ENCODE measurements at regions not wholly inside any gene's neighbourhood (a gene's known extent, or its start where the extent isn't known, plus 50 kb on each side); places are given as distances from the start of the nearest gene placed in this dataset.

DNA sequence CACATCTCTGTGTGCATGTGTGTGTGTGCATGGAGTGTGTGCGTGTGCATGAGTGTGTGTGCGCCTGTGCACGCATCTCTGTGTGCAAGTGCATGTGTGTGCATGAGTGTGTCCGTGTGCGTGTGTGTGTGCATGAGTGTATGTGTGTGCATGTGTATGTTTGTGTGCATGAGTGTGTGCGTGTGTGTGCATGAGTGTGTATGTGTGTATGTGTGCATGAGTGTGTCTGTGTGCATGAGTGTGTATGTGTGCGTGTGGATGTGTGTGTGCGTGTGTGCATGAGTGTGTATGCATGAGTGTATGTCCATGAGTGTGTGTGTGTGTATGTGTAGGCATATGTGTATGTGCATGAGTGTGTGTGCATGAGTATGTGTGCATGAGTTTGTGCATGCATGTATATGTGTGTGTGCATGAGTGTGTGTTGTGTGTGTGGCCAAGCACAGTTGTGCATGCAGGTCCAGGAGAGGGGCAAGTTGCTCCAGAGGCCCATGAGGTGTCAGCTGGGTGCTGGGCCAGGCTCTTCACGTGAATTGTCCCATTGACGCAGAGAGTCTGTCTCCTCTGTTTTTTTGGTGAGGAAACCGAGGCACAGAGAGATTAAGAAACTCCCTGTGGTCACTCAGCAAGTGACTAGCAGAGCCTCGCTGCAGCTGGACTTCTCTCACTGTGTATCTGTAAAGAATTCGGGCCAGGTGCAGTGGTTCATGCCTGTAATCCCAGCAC lies 75.5 kb downstream of the ASB1 start:
- in situ Hi-C loops (cut with HindIII; ENCODE audit: low sequenced_read_pairs): no loop called here
- no peak overlapping the region for H3K4me3 ChIP-seq (ENCODE audit: low read depth, low read length)
- TF ChIP-seq, protein P1, sequence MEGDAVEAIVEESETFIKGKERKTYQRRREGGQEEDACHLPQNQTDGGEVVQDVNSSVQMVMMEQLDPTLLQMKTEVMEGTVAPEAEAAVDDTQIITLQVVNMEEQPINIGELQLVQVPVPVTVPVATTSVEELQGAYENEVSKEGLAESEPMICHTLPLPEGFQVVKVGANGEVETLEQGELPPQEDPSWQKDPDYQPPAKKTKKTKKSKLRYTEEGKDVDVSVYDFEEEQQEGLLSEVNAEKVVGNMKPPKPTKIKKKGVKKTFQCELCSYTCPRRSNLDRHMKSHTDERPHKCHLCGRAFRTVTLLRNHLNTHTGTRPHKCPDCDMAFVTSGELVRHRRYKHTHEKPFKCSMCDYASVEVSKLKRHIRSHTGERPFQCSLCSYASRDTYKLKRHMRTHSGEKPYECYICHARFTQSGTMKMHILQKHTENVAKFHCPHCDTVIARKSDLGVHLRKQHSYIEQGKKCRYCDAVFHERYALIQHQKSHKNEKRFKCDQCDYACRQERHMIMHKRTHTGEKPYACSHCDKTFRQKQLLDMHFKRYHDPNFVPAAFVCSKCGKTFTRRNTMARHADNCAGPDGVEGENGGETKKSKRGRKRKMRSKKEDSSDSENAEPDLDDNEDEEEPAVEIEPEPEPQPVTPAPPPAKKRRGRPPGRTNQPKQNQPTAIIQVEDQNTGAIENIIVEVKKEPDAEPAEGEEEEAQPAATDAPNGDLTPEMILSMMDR (IDR thresholded peaks at IDR 0.05; ENCODE audit: low read depth, low read length): no peak
- DNase-seq (ENCODE audit: low read depth, low spot score): no peak

DNA sequence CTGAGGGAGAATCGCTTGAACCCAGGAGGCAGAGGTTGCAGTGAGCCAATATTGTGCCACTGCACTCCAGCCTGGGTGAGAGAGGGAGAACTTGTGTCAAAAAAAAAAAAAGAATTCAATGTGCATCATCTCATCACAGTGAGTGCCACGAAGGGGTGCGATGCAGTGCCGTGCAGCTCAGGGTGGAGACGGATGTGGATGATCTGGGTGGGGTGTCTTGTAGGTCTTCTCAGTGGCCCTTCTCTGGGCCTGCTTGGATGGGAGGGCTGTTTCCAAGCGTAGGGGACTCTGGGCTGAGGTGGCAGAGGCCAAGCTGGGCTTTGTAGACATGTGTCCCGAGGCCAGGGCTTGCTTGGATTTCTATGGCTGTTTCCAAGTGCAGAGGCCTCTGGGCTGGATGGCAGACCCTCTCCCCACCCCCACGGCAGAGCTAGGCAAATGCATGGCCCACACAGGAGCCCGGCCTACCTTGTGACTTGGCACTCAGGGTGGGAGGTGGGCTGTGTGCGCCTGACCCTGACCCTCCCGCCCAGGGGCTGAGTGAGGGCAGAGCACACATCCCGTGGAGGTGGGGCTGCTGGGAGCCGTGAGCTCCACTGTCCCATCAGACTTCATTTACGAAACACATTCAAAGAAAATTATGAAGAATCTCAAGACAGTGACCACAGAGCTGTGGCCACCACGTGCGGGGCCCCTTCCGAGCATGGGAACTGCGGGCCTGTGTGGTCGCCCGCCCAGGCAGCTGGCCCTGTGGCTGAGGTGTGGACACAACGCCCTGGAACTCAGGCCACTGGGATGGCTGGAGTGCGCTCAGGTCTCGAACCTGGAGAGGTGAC lies 76.4 kb downstream of the ASB1 start:
- in situ Hi-C loops (cut with HindIII; ENCODE audit: low sequenced_read_pairs): no loop called here
- no peak overlapping the region for H3K4me3 ChIP-seq (ENCODE audit: low read depth, low read length)
- TF ChIP-seq, protein P1 (IDR thresholded peaks at IDR 0.05; ENCODE audit: low read depth, low read length): no peak
- no peak for DNase-seq (ENCODE audit: low read depth, low spot score)

DNA sequence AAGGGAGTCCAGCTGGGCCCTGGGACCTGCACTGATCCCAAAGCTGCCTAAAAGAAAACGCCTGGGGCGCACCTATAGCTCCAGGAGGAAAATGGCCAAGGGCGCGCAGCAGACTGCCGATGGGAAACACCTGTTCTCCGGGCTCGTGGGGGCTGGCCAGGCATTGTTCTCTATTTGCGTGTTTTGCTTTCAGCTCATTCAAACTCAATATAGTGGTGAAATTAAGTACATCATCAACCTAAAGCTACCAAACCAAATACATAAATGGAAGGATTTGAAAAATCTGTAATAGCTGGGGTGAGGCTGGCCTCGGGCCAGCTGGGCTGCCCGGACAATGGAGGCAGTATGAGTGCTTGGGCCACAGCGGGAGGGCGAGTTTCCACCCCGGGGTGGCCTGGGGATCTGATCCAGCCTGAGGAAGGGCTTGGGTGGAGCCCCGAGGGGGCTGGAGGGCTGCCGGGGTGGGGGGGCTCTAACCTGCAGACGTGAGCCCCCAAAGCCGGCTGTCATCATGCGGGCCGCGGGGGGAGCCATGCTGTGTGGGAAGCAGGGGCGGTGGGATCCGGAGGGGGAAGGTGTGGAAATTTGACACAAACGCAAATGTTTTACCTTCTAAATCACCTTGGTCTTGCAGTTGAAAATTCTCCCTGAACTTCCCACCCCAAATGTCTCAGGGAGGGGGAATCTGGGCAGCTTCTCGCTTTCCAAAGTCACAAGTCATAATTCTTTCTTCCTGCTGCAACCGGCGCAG lies 77.6 kb downstream of the ASB1 start:
- in situ Hi-C loops (cut with HindIII; ENCODE audit: low sequenced_read_pairs): no loop called here
- no peak overlapping the region for H3K4me3 ChIP-seq (ENCODE audit: low read depth, low read length)
- TF ChIP-seq, protein P1 (IDR thresholded peaks at IDR 0.05; ENCODE audit: low read depth, low read length): no peak
- DNase-seq (ENCODE audit: low read depth, low spot score): no peak

DNA sequence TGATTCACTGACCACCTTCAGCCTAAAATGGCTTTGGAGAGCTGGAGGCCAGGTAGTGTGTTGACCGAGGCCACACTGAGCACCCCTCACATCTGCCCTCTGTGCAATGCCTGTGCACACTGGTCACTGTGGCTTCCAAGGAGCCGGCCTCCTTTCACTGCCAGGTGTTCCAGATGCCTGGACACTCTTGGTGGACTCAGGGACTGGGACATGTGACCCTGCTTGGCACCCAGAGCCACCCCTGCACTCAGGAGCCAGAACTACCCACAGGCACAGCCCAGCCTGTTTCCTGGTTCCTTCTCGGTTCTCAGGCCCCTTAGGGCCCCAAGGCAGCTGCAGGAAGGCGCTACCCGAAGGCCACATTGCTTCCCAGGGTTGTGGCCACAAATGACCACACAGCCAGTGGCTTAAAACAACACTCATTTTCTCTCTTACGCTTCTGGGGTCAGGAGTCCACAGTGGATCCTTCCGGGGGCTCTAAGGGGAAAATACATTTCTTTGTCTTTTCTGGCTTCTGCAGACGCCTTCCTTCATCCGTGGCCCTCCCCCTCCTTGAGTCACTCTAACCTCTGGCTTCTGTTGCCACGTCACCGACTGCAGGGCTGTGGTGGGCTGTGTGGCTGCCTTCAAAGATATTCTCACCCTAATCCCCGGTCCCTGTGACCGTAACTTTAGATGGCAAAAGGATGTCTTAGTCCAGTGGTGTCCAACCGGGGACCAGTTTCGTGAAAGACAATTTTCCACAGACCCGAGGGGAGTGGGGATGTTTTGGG lies 78.6 kb downstream of the ASB1 start:
- no peak for DNase-seq (ENCODE audit: low read depth, low spot score)
- in situ Hi-C loops (cut with HindIII; ENCODE audit: low sequenced_read_pairs): no loop called here
- TF ChIP-seq, protein P1 (IDR thresholded peaks at IDR 0.05; ENCODE audit: low read depth, low read length): no peak
- no peak overlapping the region for H3K4me3 ChIP-seq (ENCODE audit: low read depth, low read length)

DNA sequence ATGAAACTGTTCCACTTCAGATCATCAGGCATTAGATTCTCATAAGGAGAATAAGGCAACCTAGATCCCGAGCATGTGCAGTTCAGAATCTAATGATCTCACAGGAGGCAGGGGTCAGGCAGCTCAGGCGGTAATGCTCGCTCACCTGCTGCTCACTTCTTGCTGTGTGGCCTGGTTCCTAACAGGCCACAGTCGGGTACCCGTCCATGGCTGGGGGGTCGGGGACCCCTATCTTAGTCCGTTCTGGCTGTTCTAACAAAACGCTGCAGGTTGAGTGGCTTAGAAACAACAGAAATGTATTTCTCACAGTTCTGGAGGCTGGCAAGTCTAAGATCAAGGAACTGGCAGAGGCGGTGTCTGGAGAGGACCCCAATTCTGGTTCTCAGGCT lies 79.2 kb downstream of the ASB1 start:
- no peak for DNase-seq (ENCODE audit: low read depth, low spot score)

More for the DNA sequence above, 79.2 kb downstream of the ASB1 start:
- no peak overlapping the region for H3K4me3 ChIP-seq (ENCODE audit: low read depth, low read length)
- TF ChIP-seq, protein P1 (IDR thresholded peaks at IDR 0.05; ENCODE audit: low read depth, low read length): no peak
- in situ Hi-C loops (cut with HindIII; ENCODE audit: low sequenced_read_pairs): no loop called here
